Karpas-422 (cell line): ENCODE measurements at regions not wholly inside any gene's neighbourhood (a gene's known extent, or its start where the extent isn't known, plus 50 kb on each side); places are given as distances from the start of the nearest gene placed in this dataset.

Source experiments
- DNase-seq: peaks from one replicate; pipeline ENCODE4 v3.0.0-alpha.2; 2015
- H2AFZ ChIP-seq: fragments of 200-600 bp; sonication (generic); 2 replicates; pipeline ENCODE4 v1.6.1; 2014; ENCODE audit warnings: antibody characterized with exemption, low read length, mixed read lengths
- H3K27ac ChIP-seq: fragments of 200-600 bp; sonication (generic); 2 replicates; pipeline ENCODE4 v1.5.1; 2014; ENCODE audit warnings: mild to moderate bottlenecking, low read length, moderate library complexity
- H3K27me3 ChIP-seq: fragments of 200-600 bp; sonication (generic); 2 replicates; pipeline ENCODE4 v1.6.1; 2014; ENCODE audit warnings: low read length, mixed read lengths
- H3K36me3 ChIP-seq: fragments of 200-600 bp; sonication (generic); 2 replicates; pipeline ENCODE4 v1.6.1; 2014; ENCODE audit warnings: low read length, mixed read lengths; ENCODE audit not compliant: insufficient read depth
- H3K4me1 ChIP-seq: fragments of 200-600 bp; sonication (generic); 2 replicates; pipeline ENCODE4 v1.6.1; 2014; ENCODE audit warnings: mild to moderate bottlenecking, low read length, mixed read lengths
- H3K4me2 ChIP-seq: fragments of 200-600 bp; sonication (generic); 2 replicates; pipeline ENCODE4 v1.6.1; 2014; ENCODE audit warnings: low read length, low read depth, mild to moderate bottlenecking; ENCODE audit not compliant: poor library complexity, severe bottlenecking
- H3K4me3 ChIP-seq: fragments of 200-600 bp; sonication (generic); 2 replicates; pipeline ENCODE4 v1.5.1; 2014; ENCODE audit warnings: mild to moderate bottlenecking, antibody characterized with exemption, low read length, mixed read lengths
- H3K79me2 ChIP-seq: fragments of 200-600 bp; sonication (generic); 2 replicates; pipeline ENCODE4 v1.6.1; 2014; ENCODE audit warnings: mild to moderate bottlenecking, low read length, mixed read lengths
- H3K9ac ChIP-seq: fragments of 200-600 bp; sonication (generic); 2 replicates; pipeline ENCODE4 v1.6.0; 2014; ENCODE audit warnings: low read length
- H3K9me2 ChIP-seq: fragments of 200-600 bp; sonication (generic), shearing (Covaris generic); replicated peaks from 2 replicates; pipeline ENCODE4 v1.6.0; 2014; ENCODE audit warnings: mild to moderate bottlenecking, low read length, moderate library complexity; ENCODE audit not compliant: insufficient read depth
- H3K9me3 ChIP-seq: fragments of 300-700, 200-600 bp; sonication (generic); 2 replicates; pipeline ENCODE4 v1.6.1; 2014; ENCODE audit warnings: low read length, mixed read lengths
- H4K20me1 ChIP-seq: fragments of 200-600 bp; sonication (generic); 2 replicates; pipeline ENCODE4 v1.6.1; 2014; ENCODE audit warnings: mild to moderate bottlenecking, antibody characterized with exemption, low read length, low read depth; ENCODE audit not compliant: insufficient read depth

DNA sequence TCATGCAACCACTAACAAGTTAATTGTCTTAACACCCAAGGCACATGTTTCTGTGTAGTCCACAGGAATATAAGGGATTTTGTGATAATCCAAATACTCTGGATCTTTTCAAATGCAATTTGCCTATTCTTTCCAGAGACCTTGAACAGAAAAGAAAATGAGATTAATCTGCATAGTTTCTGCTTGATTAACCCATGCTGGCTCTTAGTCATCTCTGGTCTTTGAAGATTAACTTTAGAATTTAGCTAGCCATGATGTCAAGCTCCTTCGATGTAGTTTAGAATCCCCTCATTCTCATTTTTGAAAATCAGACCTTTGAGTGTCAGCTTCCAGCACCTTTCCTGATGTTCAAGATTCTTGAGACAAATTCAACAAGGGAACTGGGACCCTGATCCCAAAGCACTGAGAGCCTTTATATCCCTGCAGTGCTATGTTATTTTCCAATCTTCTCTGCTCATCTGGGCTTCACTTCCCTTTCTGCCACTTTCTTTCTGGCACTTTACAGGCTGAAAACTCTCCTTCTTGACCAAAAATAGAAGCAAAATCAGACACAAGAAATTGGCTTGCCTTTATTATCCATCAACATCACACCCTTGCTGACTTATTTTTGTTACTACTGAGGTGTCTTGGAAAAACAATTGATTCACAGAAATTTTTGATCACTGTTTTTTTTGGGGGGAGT is 155.5 kb downstream of the PALM2AKAP2 start:
- H3K27ac ChIP-seq, result no peak overlapping the region
- no peaks in the 10 kb centered on the region for H3K4me1 ChIP-seq
- no peaks in the 10 kb centered on the region for H3K79me2 ChIP-seq
- no peak for DNase-seq
- H3K4me3 ChIP-seq, result no peak overlapping the region
- H3K9me3 ChIP-seq, result no peaks in the 10 kb centered on the region
- H3K9me2 ChIP-seq, result no peaks in the 10 kb centered on the region
- H2AFZ ChIP-seq, result no peak overlapping the region
- H3K36me3 ChIP-seq, result no peaks in the 10 kb centered on the region
- no peak overlapping the region for H3K9ac ChIP-seq
- H3K27me3 ChIP-seq, result no peaks in the 10 kb centered on the region
- no peaks in the 10 kb centered on the region for H4K20me1 ChIP-seq
- H3K4me2 ChIP-seq, result no peak overlapping the region

DNA sequence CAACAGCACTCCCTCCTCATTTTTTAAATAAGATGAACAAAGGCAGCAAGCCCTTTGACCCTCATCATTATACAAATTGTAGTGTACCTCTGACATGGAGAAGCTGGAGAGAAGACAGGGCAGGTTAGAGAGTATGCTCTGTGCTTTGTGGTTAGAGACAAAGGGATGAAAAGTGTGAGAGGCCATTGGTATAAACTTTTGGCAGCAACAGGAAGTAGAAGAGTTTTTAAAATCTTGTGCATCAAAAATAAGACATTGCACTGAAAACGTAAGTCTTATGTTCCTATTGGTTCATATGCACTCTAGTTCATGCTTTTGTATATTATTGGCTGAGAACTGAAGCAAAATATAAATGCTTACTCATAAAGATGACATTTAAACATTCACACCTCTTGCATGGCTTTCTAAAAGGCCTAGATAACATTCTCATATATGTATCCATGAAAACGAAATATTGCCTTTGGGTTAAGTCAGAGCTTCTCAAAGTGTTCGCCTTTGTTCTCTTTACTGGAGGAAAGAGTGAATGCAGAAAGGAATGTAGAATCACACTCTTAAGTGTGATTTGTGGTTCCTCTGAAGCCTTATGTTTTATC is 158.0 kb downstream of the PALM2AKAP2 start:
- H3K79me2 ChIP-seq, result no peaks in the 10 kb centered on the region
- DNase-seq, result no peak
- H3K27me3 ChIP-seq, result no peaks in the 10 kb centered on the region
- H3K36me3 ChIP-seq, result no peaks in the 10 kb centered on the region
- no peak overlapping the region for H3K4me2 ChIP-seq
- no peak overlapping the region for H2AFZ ChIP-seq
- H3K9me2 ChIP-seq, result no peaks in the 10 kb centered on the region
- H3K27ac ChIP-seq, result no peak overlapping the region
- H3K4me3 ChIP-seq, result no peak overlapping the region
- no peaks in the 10 kb centered on the region for H3K4me1 ChIP-seq
- H3K9ac ChIP-seq, result no peak overlapping the region
- H4K20me1 ChIP-seq, result no peaks in the 10 kb centered on the region
- H3K9me3 ChIP-seq, result no peaks in the 10 kb centered on the region

DNA sequence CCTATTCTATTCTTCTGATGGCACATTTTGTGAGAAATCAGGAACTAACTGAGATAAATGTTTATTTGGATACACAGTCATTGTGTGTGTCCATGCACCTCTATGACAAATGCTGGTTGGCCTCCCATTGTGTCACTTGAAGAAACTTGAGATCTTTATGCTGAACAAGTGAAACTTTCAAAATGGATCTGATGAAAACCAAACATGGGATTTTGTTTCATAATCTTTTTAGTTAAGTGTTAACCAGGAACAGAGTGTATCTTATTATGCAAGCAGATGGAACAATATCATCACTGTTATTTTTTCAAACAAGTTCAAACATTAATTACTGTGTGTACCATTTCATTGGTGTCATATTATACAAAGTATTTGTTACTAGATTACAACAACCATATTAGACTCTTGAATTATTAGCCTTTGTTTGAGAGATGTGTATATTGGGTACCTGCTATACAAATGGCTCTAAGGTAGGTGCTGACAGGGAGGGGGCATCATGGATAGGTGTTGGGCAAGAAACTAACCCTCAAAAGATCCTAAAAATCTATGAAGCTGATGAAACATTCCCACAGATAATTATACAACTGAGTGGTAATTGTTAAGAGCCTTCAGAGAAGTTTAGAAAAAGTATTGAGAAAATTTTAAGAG is 159.8 kb downstream of the PALM2AKAP2 start:
- H3K9me2 ChIP-seq, result no peaks in the 10 kb centered on the region
- H3K27ac ChIP-seq, result no peak overlapping the region
- no peak overlapping the region for H3K9ac ChIP-seq
- H3K36me3 ChIP-seq, result no peaks in the 10 kb centered on the region
- H3K4me2 ChIP-seq, result no peak overlapping the region
- H4K20me1 ChIP-seq, result no peaks in the 10 kb centered on the region
- no peak for DNase-seq
- H3K4me1 ChIP-seq, result no peaks in the 10 kb centered on the region
- no peak overlapping the region for H2AFZ ChIP-seq
- no peak overlapping the region for H3K4me3 ChIP-seq
- H3K79me2 ChIP-seq, result no peaks in the 10 kb centered on the region
- H3K27me3 ChIP-seq, result no peaks in the 10 kb centered on the region
- no peaks in the 10 kb centered on the region for H3K9me3 ChIP-seq

DNA sequence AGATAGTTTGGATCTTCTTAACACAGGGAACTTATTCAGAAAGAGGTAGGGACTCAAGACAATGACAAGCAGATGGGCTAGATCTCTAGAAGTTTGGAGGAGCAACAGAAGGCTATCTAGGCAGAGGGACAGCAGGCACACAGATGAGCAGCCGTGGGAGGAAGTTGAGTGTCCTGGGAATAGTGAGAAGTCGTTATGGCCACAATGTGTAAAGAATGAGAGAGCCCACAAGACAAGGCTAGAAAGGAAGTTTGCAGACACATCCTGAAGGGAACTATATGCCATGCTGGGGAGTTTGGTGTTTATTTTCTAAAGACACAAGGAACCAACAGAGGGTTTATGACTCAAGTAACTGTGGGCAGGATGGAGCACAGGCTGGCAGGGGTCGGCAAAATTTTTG is 160.6 kb downstream of the PALM2AKAP2 start:
- Histone ChIP-seq H3K4me2 (no peak overlapping the region), H2AFZ (no peak overlapping the region)

DNA sequence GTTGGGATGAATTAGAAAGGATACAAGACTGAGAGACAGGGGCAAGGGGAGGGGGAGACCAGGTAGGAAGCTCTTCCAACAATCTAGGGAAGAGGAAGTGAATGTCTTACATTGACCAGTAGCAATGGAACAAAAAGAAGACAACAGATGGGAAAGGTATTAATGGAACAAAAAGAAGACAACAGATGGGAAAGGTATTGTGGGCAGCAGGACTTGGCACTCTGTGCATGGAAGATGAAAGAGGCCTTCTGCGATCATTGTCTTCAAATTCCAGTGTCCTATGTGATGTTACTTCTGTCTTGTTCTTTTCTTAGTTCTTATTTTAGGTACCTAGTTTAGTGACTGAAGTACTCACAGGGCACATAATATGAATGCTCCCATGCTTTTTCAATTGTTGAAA is 161.8 kb downstream of the PALM2AKAP2 start:
- H2AFZ ChIP-seq, result no peak overlapping the region
- H3K9me3 ChIP-seq, result no peaks in the 10 kb centered on the region
- no peak overlapping the region for H3K9ac ChIP-seq
- H3K79me2 ChIP-seq, result no peaks in the 10 kb centered on the region
- no peaks in the 10 kb centered on the region for H4K20me1 ChIP-seq
- no peak overlapping the region for H3K4me3 ChIP-seq
- no peaks in the 10 kb centered on the region for H3K27me3 ChIP-seq
- no peak for DNase-seq
- no peak overlapping the region for H3K4me2 ChIP-seq
- no peaks in the 10 kb centered on the region for H3K9me2 ChIP-seq
- no peaks in the 10 kb centered on the region for H3K36me3 ChIP-seq
- H3K4me1 ChIP-seq, result no peaks in the 10 kb centered on the region
- H3K27ac ChIP-seq, result no peak overlapping the region

More for the DNA sequence above, 160.6 kb downstream of the PALM2AKAP2 start:
- Histone ChIP-seq H3K4me3 (no peak overlapping the region), H3K9me2 (no peaks in the 10 kb centered on the region), H3K9me3 (no peaks in the 10 kb centered on the region), H3K4me1 (no peaks in the 10 kb centered on the region), H3K27me3 (no peaks in the 10 kb centered on the region), H3K79me2 (no peaks in the 10 kb centered on the region), H3K36me3 (no peaks in the 10 kb centered on the region), H3K27ac (no peak overlapping the region), H4K20me1 (no peaks in the 10 kb centered on the region), H3K9ac (no peak overlapping the region)
- no peak for DNase-seq

DNA sequence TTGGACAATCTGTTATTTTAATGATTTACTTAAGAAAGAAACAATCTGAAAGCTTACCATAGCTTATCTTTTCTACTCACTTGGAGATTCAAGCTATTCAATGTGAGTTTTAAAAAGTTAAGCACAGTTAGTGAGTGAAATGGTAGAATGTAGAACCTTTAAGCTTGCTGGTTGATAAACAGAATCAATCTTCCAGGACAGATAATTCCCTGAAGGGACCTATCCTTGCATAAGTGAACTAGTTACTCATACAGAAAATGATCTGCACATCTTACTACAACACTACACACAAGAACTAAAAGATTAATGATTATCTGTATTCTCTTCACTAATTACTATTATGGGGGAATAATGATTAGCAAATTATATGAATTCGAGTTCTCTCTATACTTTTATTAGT is 165.6 kb downstream of the PALM2AKAP2 start:
- Histone ChIP-seq H3K27ac (no peak overlapping the region), H3K9ac (no peak overlapping the region), H3K4me1 (no peaks in the 10 kb centered on the region), H4K20me1 (no peaks in the 10 kb centered on the region), H3K9me2 (no peaks in the 10 kb centered on the region), H3K36me3 (no peaks in the 10 kb centered on the region), H3K4me3 (no peak overlapping the region), H3K4me2 (no peak overlapping the region), H3K79me2 (no peaks in the 10 kb centered on the region), H2AFZ (no peak overlapping the region), H3K27me3 (no peaks in the 10 kb centered on the region), H3K9me3 (no peaks in the 10 kb centered on the region)
- DNase-seq, result no peak

DNA sequence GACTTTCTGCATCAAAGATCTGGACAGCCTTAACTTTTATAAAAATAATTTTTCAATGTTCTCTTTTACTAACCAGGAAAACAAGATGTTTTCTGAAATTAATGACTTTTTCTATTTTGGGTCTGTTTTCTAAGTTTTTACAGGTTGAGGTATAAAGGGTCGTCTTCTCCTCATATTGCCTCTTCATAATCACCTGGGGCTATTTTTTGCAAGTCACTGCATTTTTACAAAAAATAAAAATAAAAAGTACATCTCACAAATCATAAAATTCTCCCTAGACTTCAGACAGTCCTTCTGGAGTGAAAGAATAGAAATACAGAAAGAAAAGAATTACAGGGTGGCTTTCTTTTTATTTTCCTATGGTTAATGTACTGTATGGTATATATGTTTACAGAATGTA is 168.5 kb downstream of the PALM2AKAP2 start:
- no peak for DNase-seq
- H3K9me2 ChIP-seq, result no peaks in the 10 kb centered on the region
- H3K9me3 ChIP-seq, result no peaks in the 10 kb centered on the region
- no peak overlapping the region for H3K9ac ChIP-seq
- H3K36me3 ChIP-seq, result no peaks in the 10 kb centered on the region
- H4K20me1 ChIP-seq, result no peaks in the 10 kb centered on the region
- no peak overlapping the region for H3K27ac ChIP-seq
- no peaks in the 10 kb centered on the region for H3K79me2 ChIP-seq
- no peak overlapping the region for H3K4me3 ChIP-seq
- H3K4me1 ChIP-seq, result no peaks in the 10 kb centered on the region
- H2AFZ ChIP-seq, result no peak overlapping the region
- no peak overlapping the region for H3K4me2 ChIP-seq
- H3K27me3 ChIP-seq, result no peaks in the 10 kb centered on the region

DNA sequence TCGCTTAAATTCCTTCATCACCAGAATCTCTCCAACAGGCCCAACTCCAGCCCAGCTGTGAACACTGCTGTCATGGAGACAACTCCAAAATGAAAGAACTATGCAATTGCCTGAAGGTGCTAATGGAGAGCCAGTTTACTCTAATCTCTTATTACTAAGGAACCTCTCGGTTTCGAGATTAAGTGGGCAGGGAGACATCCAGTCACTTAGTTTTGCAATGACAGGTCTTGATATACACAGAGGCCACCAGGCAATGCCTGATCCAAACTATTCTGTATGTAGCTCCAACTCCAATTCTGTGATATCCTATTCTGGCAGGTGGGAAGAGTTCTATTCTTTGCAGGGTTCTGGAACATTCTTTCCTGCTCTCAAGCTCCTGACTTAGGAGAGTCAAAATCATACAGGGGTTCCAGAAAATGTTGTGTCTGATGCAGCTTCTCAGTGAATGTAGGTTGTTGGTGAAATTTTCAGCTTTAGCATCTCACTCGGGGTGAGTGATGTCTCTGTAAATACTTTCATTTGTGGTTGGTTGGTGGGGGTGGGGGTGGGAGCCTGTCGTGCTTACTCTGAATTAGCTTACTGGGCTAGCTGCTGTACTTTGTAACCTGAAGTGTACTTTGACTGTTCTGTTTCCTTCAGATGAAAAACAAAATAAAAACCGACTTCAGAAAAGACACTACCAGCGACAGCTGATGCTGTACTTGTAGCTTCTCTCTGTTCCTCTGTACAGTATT is 170.9 kb downstream of the PALM2AKAP2 start:
- no peaks in the 10 kb centered on the region for H3K9me3 ChIP-seq
- no peak overlapping the region for H3K9ac ChIP-seq
- H3K4me3 ChIP-seq, result no peak overlapping the region
- no peaks in the 10 kb centered on the region for H4K20me1 ChIP-seq
- H3K27me3 ChIP-seq, result no peaks in the 10 kb centered on the region
- no peaks in the 10 kb centered on the region for H3K9me2 ChIP-seq
- H3K79me2 ChIP-seq, result no peaks in the 10 kb centered on the region
- no peak for DNase-seq
- H3K27ac ChIP-seq, result no peak overlapping the region
- no peaks in the 10 kb centered on the region for H3K4me1 ChIP-seq
- H3K36me3 ChIP-seq, result no peaks in the 10 kb centered on the region
- no peak overlapping the region for H2AFZ ChIP-seq
- no peak overlapping the region for H3K4me2 ChIP-seq
